WERI-Rb-1 (cell line): ENCODE measurements at regions not wholly inside any gene's neighbourhood (a gene's known extent, or its start where the extent isn't known, plus 50 kb on each side); places are given as distances from the start of the nearest gene placed in this dataset.

Source experiments
- DNase-seq: peaks from one replicate; pipeline ENCODE4 v3.0.0-alpha.2; 2020
- H3K27ac ChIP-seq: fragments of 250-450 bp; sonication (Bioruptor Pico); 2 replicates; pipeline ENCODE4 v1.5.1; 2020; ENCODE audit warnings: mild to moderate bottlenecking, moderate library complexity
- H3K27me3 ChIP-seq: fragments of 250-450 bp; sonication (Bioruptor Pico); 2 replicates; pipeline ENCODE4 v1.5.1; 2021; ENCODE audit warnings: mild to moderate bottlenecking, low read depth, moderate library complexity; ENCODE audit not compliant: insufficient read depth, severe bottlenecking
- H3K36me3 ChIP-seq: fragments of 250-450 bp; sonication (Bioruptor Pico); 2 replicates; pipeline ENCODE4 v1.5.1; 2020; ENCODE audit warnings: mild to moderate bottlenecking, moderate library complexity
- H3K4me3 ChIP-seq: 2 replicates; pipeline ENCODE4 v1.5.1; 2011; ENCODE audit warnings: low read depth, mild to moderate bottlenecking, control low read depth, low read length
- H3K9me3 ChIP-seq: fragments of 250-450 bp; sonication (Bioruptor Pico); 2 replicates; pipeline ENCODE4 v1.5.1; 2021; ENCODE audit warnings: mild to moderate bottlenecking, moderate library complexity; ENCODE audit not compliant: severe bottlenecking
- CTCF ChIP-seq: IDR thresholded peaks from 2 replicates; pipeline ENCODE4 v1.5.1; 2011; ENCODE audit warnings: low read depth, mild to moderate bottlenecking, control low read depth, inconsistent platforms, low read length

GRCh38 chr5:164663198-164663989 lies 1158.0 kb downstream of the MAT2B start:
- no peak overlapping the region for H3K4me3 ChIP-seq
- H3K9me3 ChIP-seq, result no peaks in the 10 kb centered on the region
- no peaks in the 10 kb centered on the region for H3K27me3 ChIP-seq
- H3K36me3 ChIP-seq, result no peaks in the 10 kb centered on the region
- no peak for TF ChIP-seq CTCF
- no peak for DNase-seq
- H3K27ac ChIP-seq, result no peak overlapping the region

DNA sequence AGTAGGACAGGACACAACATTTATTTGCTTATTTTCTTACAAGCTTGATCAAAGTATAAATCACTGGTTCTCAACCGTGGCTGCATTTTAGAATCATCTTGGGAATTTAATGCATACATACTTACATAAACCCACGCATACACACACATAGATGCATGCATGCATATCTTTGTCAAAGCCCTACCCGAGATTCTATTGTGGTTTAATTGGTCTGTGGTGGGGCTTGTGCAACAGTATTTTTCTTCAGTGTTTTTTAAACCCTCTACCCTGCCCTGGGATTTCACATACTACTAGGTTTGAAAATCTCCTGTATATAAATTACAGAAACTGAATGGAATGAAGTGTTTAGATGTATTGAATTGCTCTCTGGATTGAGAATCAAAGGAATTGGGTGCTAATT lies 1166.2 kb downstream of the MAT2B start:
- no peaks in the 10 kb centered on the region for H3K36me3 ChIP-seq
- no peak for TF ChIP-seq CTCF
- no peak overlapping the region for H3K4me3 ChIP-seq
- DNase-seq, result no peak
- no peaks in the 10 kb centered on the region for H3K9me3 ChIP-seq
- H3K27me3 ChIP-seq, result no peaks in the 10 kb centered on the region
- H3K27ac ChIP-seq, result no peak overlapping the region

DNA sequence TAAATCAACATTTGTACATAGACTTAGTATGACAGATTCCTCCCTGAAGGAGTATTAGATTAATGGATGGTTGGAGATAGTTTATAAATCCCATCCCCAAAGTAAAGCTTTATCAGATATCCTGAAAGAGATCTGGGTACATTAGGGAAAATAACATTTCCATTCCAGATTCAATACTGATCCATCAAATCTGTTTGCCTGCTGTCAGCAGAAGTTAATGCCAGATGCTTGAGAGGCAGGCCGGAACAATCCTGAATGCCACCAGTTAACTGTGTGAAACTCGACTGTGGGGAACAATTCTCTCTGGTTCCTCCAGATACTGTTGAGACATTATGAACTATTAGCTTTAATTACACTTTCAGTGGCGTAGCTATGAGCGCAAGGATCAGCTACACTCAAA lies 1166.8 kb downstream of the MAT2B start:
- Histone ChIP-seq H3K4me3 (no peak overlapping the region), H3K36me3 (no peaks in the 10 kb centered on the region), H3K27me3 (no peaks in the 10 kb centered on the region), H3K9me3 (no peaks in the 10 kb centered on the region), H3K27ac (no peak overlapping the region)
- TF ChIP-seq CTCF, result no peak
- peak; percentile 21 for DNase-seq

- H3K9me3 ChIP-seq, result no peaks in the 10 kb centered on the region
- no peaks in the 10 kb centered on the region for H3K36me3 ChIP-seq
- H3K4me3 ChIP-seq, result no peak overlapping the region
- no peaks in the 10 kb centered on the region for H3K27me3 ChIP-seq
- TF ChIP-seq CTCF, result 0 out of 2 replicates have a peak, but pooled peaks have one; percentile 2
- DNase-seq, result no peak
- no peak overlapping the region for H3K27ac ChIP-seq
Measured at GRCh38 chr5:164672931-164673694, 1167.7 kb downstream of the MAT2B start.

DNA sequence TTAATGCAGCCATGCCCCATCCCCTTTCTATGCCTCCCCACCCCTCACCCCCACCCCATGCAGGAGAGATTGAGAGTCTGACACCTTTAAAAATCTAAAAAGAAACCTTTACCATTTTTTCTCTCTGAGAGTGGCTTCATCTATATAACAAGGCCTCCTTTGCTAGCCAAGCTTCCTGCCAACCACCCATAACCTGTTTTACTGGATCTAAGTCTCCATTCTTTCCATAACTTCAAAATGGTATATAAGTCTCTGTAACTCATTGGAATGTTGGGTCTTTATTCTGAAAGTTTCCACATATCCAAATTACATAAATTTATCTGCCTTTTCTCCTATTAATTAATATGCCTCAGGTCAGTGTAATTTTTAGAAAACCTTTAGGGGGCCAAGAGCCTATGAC lies 1174.0 kb downstream of the MAT2B start:
- Histone ChIP-seq H3K27me3 (no peaks in the 10 kb centered on the region), H3K27ac (no peak overlapping the region), H3K9me3 (no peaks in the 10 kb centered on the region), H3K4me3 (no peak overlapping the region), H3K36me3 (no peaks in the 10 kb centered on the region)
- no peak for DNase-seq
- TF ChIP-seq CTCF, result no peak
